GM12878 (cell line): ENCODE measurements at regions not wholly inside any gene's neighbourhood (a gene's known extent, or its start where the extent isn't known, plus 50 kb on each side); places are given as distances from the start of the nearest gene placed in this dataset.

Experiments used
- ATAC-seq: fragments of 200-7000 bp; cut with Tn5 transposase; 3 replicates; pipeline ENCODE4 v1.9.1; 2020; ENCODE audit warnings: mild to moderate bottlenecking, moderate library complexity
- BruUV-seq: library from RNA; stranded (reverse); fragments of 400-500 nt; replicated peaks from 2 replicates; lab custom pipeline; 2021; lab: Mats Ljungman, UMichigan
- CTCF ChIA-PET: fragments of 300-600 bp; sonication (Branson Sonifier 250); formaldehyde crosslinking; extraction: SDS; loops from one replicate; lab custom pipeline; 2021; ENCODE audit warnings: inconsistent platforms; lab: Yijun Ruan, JAX
- POLR2A ChIA-PET: fragments of 350-600 bp; formaldehyde crosslinking; extraction: SDS; loops from one replicate; lab custom pipeline; 2021; ENCODE audit warnings: inconsistent platforms; lab: Charles Lee
- RAD21 ChIA-PET: fragments of 300-600 bp; sonication (Branson Sonifier 250); formaldehyde crosslinking; loops from one replicate; lab custom pipeline; 2023; ENCODE audit warnings: antibody characterized with exemption; ENCODE audit not compliant: unreplicated experiment; lab: Charles Lee
- SMC1A ChIA-PET: fragments of 300-600 bp; sonication (Branson Sonifier 250); formaldehyde crosslinking; loops from one replicate; lab custom pipeline; 2023; ENCODE audit not compliant: unreplicated experiment, uncharacterized antibody; lab: Charles Lee
- DNase-seq: peaks from one replicate; pipeline ENCODE4 v3.0.0-alpha.2; 2011; ENCODE audit warnings: low read depth, low spot score
- FAIRE-seq: peaks from 3 replicates; lab custom pipeline; 2011; peaks lifted over from hg19 to GRCh38; lab: Jason Lieb, UNC
- H2AFZ ChIP-seq: 2 replicates; pipeline ENCODE4 v1.6.0; 2011; ENCODE audit warnings: low read depth, low read length, control low read depth; ENCODE audit not compliant: control insufficient read depth
- H3K27ac ChIP-seq: 2 replicates; pipeline ENCODE4 v1.5.1; 2011; ENCODE audit warnings: control low read depth; ENCODE audit not compliant: control insufficient read depth, insufficient read depth
- H3K27me3 ChIP-seq, 2 experiments: replicated peaks in 1 of 2; 2 replicates each; pipeline versions ENCODE4 v1.6.0 to v1.6.1; 2011; ENCODE audit warnings: low read length in 1 of 2; ENCODE audit not compliant: control insufficient read depth in 2 of 2, insufficient read depth in 2 of 2
- H3K36me3 ChIP-seq, 2 experiments: 2 replicates each; pipeline ENCODE4 v1.5.1; 2011; ENCODE audit warnings: low read length in 1 of 2; ENCODE audit not compliant: control insufficient read depth in 2 of 2, insufficient read depth in 2 of 2
- H3K4me1 ChIP-seq: 2 replicates; pipeline ENCODE4 v1.6.1; 2011; ENCODE audit warnings: mild to moderate bottlenecking, low read length, moderate library complexity, mixed read lengths; ENCODE audit not compliant: control insufficient read depth, insufficient read depth
- H3K4me2 ChIP-seq: 2 replicates; pipeline ENCODE4 v1.6.0; 2011; ENCODE audit warnings: control low read depth; ENCODE audit not compliant: control insufficient read depth, insufficient read depth
- H3K4me3 ChIP-seq: fragments of 200-600 bp; sonication (generic); 2 replicates; pipeline ENCODE4 v1.5.1; 2016
- H3K79me2 ChIP-seq: 2 replicates; pipeline ENCODE4 v1.6.0; 2011; ENCODE audit warnings: low read length; ENCODE audit not compliant: control insufficient read depth, insufficient read depth
- H3K9ac ChIP-seq: 2 replicates; pipeline ENCODE4 v1.8.0; 2011; ENCODE audit warnings: low read length, control low read depth, mixed read lengths; ENCODE audit not compliant: control insufficient read depth, insufficient read depth
- H3K9me3 ChIP-seq: replicated peaks from 3 replicates; pipeline ENCODE4 v1.5.1; 2011; ENCODE audit warnings: mild to moderate bottlenecking, low read length; ENCODE audit not compliant: control insufficient read depth, insufficient read depth
- H4K20me1 ChIP-seq: 2 replicates; pipeline ENCODE4 v1.6.0; 2011; ENCODE audit not compliant: control insufficient read depth, insufficient read depth
- BCLAF1 ChIP-seq: fragments of 450-650 bp; IDR thresholded peaks from 2 replicates; pipeline ENCODE4 v1.6.1; 2017; ENCODE audit warnings: antibody characterized with exemption, mild to moderate bottlenecking, moderate library complexity
- CBX3 ChIP-seq: fragments of 200-600 bp; sonication (generic); IDR thresholded peaks from 2 replicates; pipeline ENCODE4 v1.6.1; 2016; ENCODE audit warnings: low read depth, borderline replicate concordance
- CEBPZ ChIP-seq: fragments of 150-350 bp; IDR thresholded peaks from 2 replicates; pipeline ENCODE4 v1.6.1; 2016; ENCODE audit warnings: low read depth, low read length
- EZH2 ChIP-seq: IDR thresholded peaks from 2 replicates; pipeline ENCODE4 v1.6.1; 2012; ENCODE audit warnings: low read depth, mild to moderate bottlenecking, control low read depth, inconsistent platforms, low read length, borderline replicate concordance; ENCODE audit not compliant: control insufficient read depth
- KLF5 ChIP-seq: fragments of 450-650 bp; IDR thresholded peaks from 2 replicates; pipeline ENCODE4 v1.6.1; 2014; ENCODE audit warnings: mild to moderate bottlenecking; ENCODE audit not compliant: partially characterized antibody
- MTA2 ChIP-seq: fragments of 450-650 bp; IDR thresholded peaks from 2 replicates; pipeline ENCODE4 v1.6.1; 2016; ENCODE audit warnings: low read depth, mild to moderate bottlenecking, moderate library complexity
- NFYB ChIP-seq: IDR thresholded peaks from 2 replicates; pipeline ENCODE4 v1.6.1; 2011; ENCODE audit warnings: low read depth, mild to moderate bottlenecking, low read length, improper control_type of control experiment, moderate library complexity; ENCODE audit not compliant: insufficient read depth
- RAD51 ChIP-seq: fragments of 450-650 bp; IDR thresholded peaks from 2 replicates; pipeline ENCODE4 v1.6.1; 2016; ENCODE audit warnings: moderate library complexity, mild to moderate bottlenecking, inconsistent platforms
- RELB ChIP-seq: fragments of 450-650 bp; IDR thresholded peaks from 2 replicates; pipeline ENCODE4 v1.6.1; 2017; ENCODE audit warnings: low read depth, mild to moderate bottlenecking, moderate library complexity
- RUNX3 ChIP-seq: IDR thresholded peaks from 2 replicates; pipeline ENCODE4 v1.6.1; 2012; ENCODE audit warnings: low read length, inconsistent platforms
- TAF1 ChIP-seq: IDR thresholded peaks from 2 replicates; pipeline ENCODE4 v1.6.1; 2011; ENCODE audit warnings: mild to moderate bottlenecking, low read depth, low read length, borderline replicate concordance
- ZBTB11 ChIP-seq: fragments of 450-650 bp; formaldehyde crosslinking; IDR thresholded peaks from 2 replicates; pipeline ENCODE4 v1.5.0; 2022; ENCODE audit warnings: mild to moderate bottlenecking, missing genetic modification characterization
- WGBS: methylation state at CpG from one replicate; pipeline ENCODE4 v1.1.6; 2016; ENCODE audit warnings: low lambda C conversion rate; ENCODE audit not compliant: insufficient replicate concordance, insufficient coverage; ENCODE audit errors: missing lambda C conversion rate; 5-methylcytosine and 5-hydroxymethylcytosine counted together
- in situ Hi-C: fragments of 300-500 bp; cut with MboI; formaldehyde crosslinking; loops from 9 replicates; pipeline ENCODE4 v1.14.3; 2018; ENCODE audit warnings: mixed read lengths
- intact Hi-C: fragments of 100-400 bp; cut with micrococcal nuclease; formaldehyde crosslinking; loops from one replicate; pipeline ENCODE4 v1.14.2; 2022; ENCODE audit not compliant: unreplicated experiment

- 32% methylated on average over 4 of the region's 4 CpGs for WGBS
- H3K27ac ChIP-seq, result no peak overlapping the region
- no TSS peak for BruUV-seq
- no peaks in the 10 kb centered on the region for H3K9me3 ChIP-seq
- ChIA-PET CTCF (no interaction called here), POLR2A (no interaction called here), SMC1A (no interaction called here), RAD21 (no interaction called here)
- H3K36me3 ChIP-seq, result no peaks in the 10 kb centered on the region
- H3K4me3 ChIP-seq, result no peak overlapping the region
- no peaks in the 10 kb centered on the region for H3K4me1 ChIP-seq
- H3K79me2 ChIP-seq, result no peaks in the 10 kb centered on the region
- no peak for FAIRE-seq
- TF ChIP-seq NFYB (no peak), BCLAF1 (no peak), KLF5 (no peak), TAF1 (no peak), MTA2 (no peak), ZBTB11 (CRISPR knock-in tag) (no peak), RAD51 (no peak), RUNX3 (no peak), RELB (no peak), CBX3 (no peak), EZH2 (no peak), CEBPZ (no peak)
- no peak overlapping the region for H2AFZ ChIP-seq
- H3K27me3 ChIP-seq, result no peaks in the 10 kb centered on the region
- no peak for ATAC-seq
- in situ Hi-C loops, result no loop called here
- H3K4me2 ChIP-seq, result no peak overlapping the region
- H3K9ac ChIP-seq, result no peak overlapping the region
- no peaks in the 10 kb centered on the region for H4K20me1 ChIP-seq
- DNase-seq, result no peak
- intact Hi-C loops, result no loop called here
These were observed 167.3 kb downstream of the SUDS3 start for GRCh38 chr12:118543651-118544050.
